Heart right ventricle (tissue), 16 donors: ENCODE measurements at regions not wholly inside any gene's neighbourhood (a gene's known extent, or its start where the extent isn't known, plus 50 kb on each side); places are given as distances from the start of the nearest gene placed in this dataset.

Experiments used
- ATAC-seq, 8 donors: fragments of 200-7000 bp; cut with Tn5 transposase; one replicate each; pipeline ENCODE4 v1.9.1; 2020; ENCODE audit warnings: mild to moderate bottlenecking in 8 of 8, moderate library complexity in 8 of 8, moderate number of reproducible peaks in 1 of 8
- DNase-seq, 2 donors: peaks; one replicate each; pipeline ENCODE4 v3.0.0-alpha.2; 2020
- H3K27ac ChIP-seq, 10 donors: fragments of 200-600 bp; sonication (generic) in 2 of 10; one replicate each; pipeline versions ENCODE4 v1.5.0 to v1.8.0; 2020 to 2022; ENCODE audit warnings: mild to moderate bottlenecking in 3 of 10
- H3K27me3 ChIP-seq, 7 donors: fragments of 200-600 bp; one replicate each; pipeline ENCODE4 v1.8.0; 2021 to 2022; ENCODE audit warnings: mild to moderate bottlenecking in 2 of 7
- H3K36me3 ChIP-seq, 9 donors: fragments of 200-600 bp; sonication (generic) in 1 of 9; one replicate each; pipeline versions ENCODE4 v1.5.0 to v1.8.0; 2020 to 2022; ENCODE audit warnings: mild to moderate bottlenecking in 2 of 9
- H3K4me1 ChIP-seq, 9 donors: fragments of 200-600 bp; sonication (generic) in 1 of 9; one replicate each; pipeline versions ENCODE4 v1.5.0 to v1.8.0; 2020 to 2022; ENCODE audit warnings: mild to moderate bottlenecking in 4 of 9
- H3K4me3 ChIP-seq, 10 donors: fragments of 200-600 bp; sonication (generic) in 2 of 10; one replicate each; pipeline versions ENCODE4 v1.5.0 to v1.8.0; 2020 to 2022; ENCODE audit warnings: mild to moderate bottlenecking in 7 of 10, moderate library complexity in 2 of 10
- H3K9me3 ChIP-seq, 11 donors: fragments of 200-600 bp in 10 of 11; sonication (generic) in 2 of 11; one replicate each; pipeline versions ENCODE4 v1.5.0 to v1.8.0; 2013 to 2022; ENCODE audit warnings: mild to moderate bottlenecking in 2 of 11, control low read depth in 1 of 11, moderate library complexity in 1 of 11
- WGBS, 2 donors: extraction: QIAGEN DNeasy Blood & Tissue Kit; methylation state at CpG; one replicate each; pipeline ENCODE4 v1.1.7; 2013; ENCODE audit warnings: inconsistent platforms in 1 of 2; 5-methylcytosine and 5-hydroxymethylcytosine counted together
- intact Hi-C, 10 donors: fragments of 100-400 bp; cut with DNase I; formaldehyde crosslinking; loops; one replicate each; pipeline versions ENCODE4 v1.11.1 to v1.14.2; 2022
- TF ChIP-seq, protein P1 (sequence below), 9 donors: fragments of 200-600 bp; sonication (generic) in 2 of 9; IDR thresholded peaks; one replicate each; pipeline versions ENCODE4 v1.5.0 to v1.8.0; 2021 to 2022; ENCODE audit warnings: antibody characterized with exemption in 9 of 9, mild to moderate bottlenecking in 5 of 9, moderate library complexity in 1 of 9
- donor health status: Arrhythmogenic right ventricular cardiomyopathy.
- donor health status: ischemic (EF 13 %, LVEDD 7.1; RV severe dilation, severe dysfunction).
- donor health status: healthy with polysubstance abuse.
- donor health status: DM: no; HTN: yes; CAD: no.
- donor health status: DM: no; HTN: no; CAD: no.
- donor health status: ischemic (EF 25% LVEDD 6.9; RV normal size, moderate dysfunction).
- donor health status: ischemic (EF 25% LVEDD 5.7; RV mildly dilated, moderate dysfunction).
- donor health status: healthy.
- donor health status: DM: yes; HTN: yes; CAD: no.
- donor health status: Ischemic cardiomyopathy.
- donor health status: ischemic (EF 35%, LVEDD 5.7; RV mildly dilated, moderate dysfunction).
- donor health status: nonischemic (EF 11% LVEDD 7.7; RV severe dilation, severe dysfunction).
- donor health status: DM: yes; HTN: yes; CAD: no.
- donor health status: PGD.
- donor health status: ischemic (EF 29% LVEDD 5.4; RV normal size, mild dysfunction).
- donor health status: nonischemic (EF 23%, LVEDD 6.1; RV moderate dilation, normal function).

DNA sequence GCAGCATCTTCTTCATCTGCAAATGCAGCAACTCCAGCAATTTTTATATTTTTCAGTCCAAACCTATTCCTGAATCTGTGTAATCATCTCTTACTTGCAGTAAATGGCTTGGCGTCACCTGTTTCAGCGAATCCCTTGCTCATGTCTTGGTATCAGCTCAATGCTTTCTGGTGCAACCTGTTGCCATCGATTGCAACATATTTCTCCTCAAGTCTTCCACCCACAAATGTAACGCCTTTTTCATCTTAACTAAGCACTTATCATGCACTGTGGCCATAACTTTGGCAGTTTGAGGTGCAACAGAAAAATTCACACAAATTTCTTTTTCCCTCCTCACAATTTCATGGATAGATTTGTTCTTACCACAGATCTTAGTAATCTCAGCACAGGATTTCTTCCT is 168.3 kb downstream of the HERPUD2 start:
- H3K27ac ChIP-seq: no peak overlapping the region
- TF ChIP-seq, protein P1, sequence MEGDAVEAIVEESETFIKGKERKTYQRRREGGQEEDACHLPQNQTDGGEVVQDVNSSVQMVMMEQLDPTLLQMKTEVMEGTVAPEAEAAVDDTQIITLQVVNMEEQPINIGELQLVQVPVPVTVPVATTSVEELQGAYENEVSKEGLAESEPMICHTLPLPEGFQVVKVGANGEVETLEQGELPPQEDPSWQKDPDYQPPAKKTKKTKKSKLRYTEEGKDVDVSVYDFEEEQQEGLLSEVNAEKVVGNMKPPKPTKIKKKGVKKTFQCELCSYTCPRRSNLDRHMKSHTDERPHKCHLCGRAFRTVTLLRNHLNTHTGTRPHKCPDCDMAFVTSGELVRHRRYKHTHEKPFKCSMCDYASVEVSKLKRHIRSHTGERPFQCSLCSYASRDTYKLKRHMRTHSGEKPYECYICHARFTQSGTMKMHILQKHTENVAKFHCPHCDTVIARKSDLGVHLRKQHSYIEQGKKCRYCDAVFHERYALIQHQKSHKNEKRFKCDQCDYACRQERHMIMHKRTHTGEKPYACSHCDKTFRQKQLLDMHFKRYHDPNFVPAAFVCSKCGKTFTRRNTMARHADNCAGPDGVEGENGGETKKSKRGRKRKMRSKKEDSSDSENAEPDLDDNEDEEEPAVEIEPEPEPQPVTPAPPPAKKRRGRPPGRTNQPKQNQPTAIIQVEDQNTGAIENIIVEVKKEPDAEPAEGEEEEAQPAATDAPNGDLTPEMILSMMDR (IDR thresholded peaks at IDR 0.05): no peak
- H3K4me3 ChIP-seq: no peak overlapping the region
- ATAC-seq (no peak), DNase-seq (no peak)
- H3K9me3 ChIP-seq: no peaks in the 10 kb centered on the region
- intact Hi-C loops: loop anchor here in 4 of 10 donors (10.0 kb wide), 3 partner anchors 262 to 342 kb away; no protein-coding TSS in a partner anchor
- 78 to 80% methylated on average over 4 of the region's 4 CpGs for WGBS, 2 donors
- peaks cover 0 to 7% (median 2%) of the 10 kb centered on the region in 7 donors for H3K27me3 ChIP-seq
- H3K36me3 ChIP-seq: no peaks in the 10 kb centered on the region
- peaks cover 0 to 4% (median 0%) of the 10 kb centered on the region in 9 donors for H3K4me1 ChIP-seq

DNA sequence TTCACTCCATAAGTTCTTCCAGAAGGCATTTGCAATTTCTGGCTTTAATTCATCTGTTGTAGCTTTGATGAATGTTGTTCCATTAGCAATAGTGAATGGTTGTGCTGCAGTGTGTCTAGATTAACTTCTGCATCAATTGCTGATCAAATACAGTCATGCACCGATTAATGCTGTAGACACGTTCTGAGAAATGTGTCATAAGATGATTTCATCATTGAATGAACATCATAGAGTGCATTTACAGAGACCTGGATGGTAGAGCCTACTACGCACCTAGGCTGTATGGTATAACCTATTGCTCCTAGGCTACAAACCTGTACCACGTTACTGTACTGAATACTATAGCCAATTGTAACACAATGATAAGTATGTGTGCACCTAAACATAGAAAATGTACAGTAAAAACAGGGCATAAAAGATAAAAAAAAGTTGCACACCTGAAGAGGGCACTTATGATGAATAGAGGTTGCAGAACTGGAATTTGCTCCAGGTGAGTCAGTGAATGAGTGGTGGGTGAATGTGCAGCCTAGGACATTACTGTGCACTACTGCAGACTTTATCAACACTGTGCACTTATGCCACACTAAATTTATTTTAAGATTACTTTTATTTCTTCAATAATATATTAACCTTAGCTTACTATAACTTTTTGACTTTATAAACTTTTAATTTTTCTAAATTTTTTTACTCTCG is 170.7 kb downstream of the HERPUD2 start:
- no peak overlapping the region for H3K27ac ChIP-seq
- no peaks in the 10 kb centered on the region for H3K36me3 ChIP-seq
- peaks cover 0 to 8% (median 5%) of the 10 kb centered on the region in 7 donors for H3K27me3 ChIP-seq
- no peaks in the 10 kb centered on the region for H3K9me3 ChIP-seq
- peaks cover 0 to 11% (median 7%) of the 10 kb centered on the region in 9 donors for H3K4me1 ChIP-seq
- DNase-seq: no peak
- intact Hi-C loops: loop anchor here in 6 of 10 donors (5.0 to 10.0 kb wide), 6 partner anchors 97 to 339 kb away; partner anchors contain the start of gene TBX20 (in 1 of the 6)
- H3K4me3 ChIP-seq: no peak overlapping the region
- 88 to 95% methylated on average over 5 of the region's 5 CpGs for WGBS, 2 donors
- TF ChIP-seq, protein P1 (IDR thresholded peaks at IDR 0.05): no peak
- ATAC-seq: no peak

DNA sequence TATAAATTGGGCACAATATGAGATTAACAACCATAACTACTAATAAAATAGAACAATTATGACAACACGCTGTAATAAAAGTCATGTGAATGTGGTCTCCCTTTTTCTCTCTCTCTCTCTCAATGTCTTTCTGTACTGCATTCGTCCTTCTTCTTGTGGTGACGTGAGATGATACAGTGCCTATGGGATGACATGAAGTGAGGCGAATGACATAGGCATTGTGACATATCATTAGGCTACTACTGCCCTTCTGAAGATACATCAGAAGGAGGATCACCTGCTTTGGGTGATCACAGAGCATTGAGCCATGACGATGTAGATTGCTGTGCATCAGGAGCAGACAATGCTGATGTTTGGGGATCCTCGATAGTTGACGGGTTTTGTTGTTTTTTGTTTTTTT is 171.6 kb downstream of the HERPUD2 start:
- Histone ChIP-seq H3K4me3 (no peak overlapping the region), H3K9me3 (no peaks in the 10 kb centered on the region), H3K4me1 (peaks cover 0 to 20% (median 15%) of the 10 kb centered on the region in 9 donors), H3K36me3 (no peaks in the 10 kb centered on the region), H3K27ac (no peak overlapping the region), H3K27me3 (peaks cover 0 to 8% (median 5%) of the 10 kb centered on the region in 7 donors)
- intact Hi-C loops: loop anchor here in 6 of 10 donors (5.0 to 10.0 kb wide), 6 partner anchors 96 to 338 kb away; partner anchors contain the start of gene TBX20 (in 1 of the 6)
- WGBS, 2 donors: 89 to 95% methylated on average over 7 of the region's 7 CpGs
- no peak for DNase-seq
- TF ChIP-seq, protein P1 (IDR thresholded peaks at IDR 0.05): no peak
- no peak for ATAC-seq

DNA sequence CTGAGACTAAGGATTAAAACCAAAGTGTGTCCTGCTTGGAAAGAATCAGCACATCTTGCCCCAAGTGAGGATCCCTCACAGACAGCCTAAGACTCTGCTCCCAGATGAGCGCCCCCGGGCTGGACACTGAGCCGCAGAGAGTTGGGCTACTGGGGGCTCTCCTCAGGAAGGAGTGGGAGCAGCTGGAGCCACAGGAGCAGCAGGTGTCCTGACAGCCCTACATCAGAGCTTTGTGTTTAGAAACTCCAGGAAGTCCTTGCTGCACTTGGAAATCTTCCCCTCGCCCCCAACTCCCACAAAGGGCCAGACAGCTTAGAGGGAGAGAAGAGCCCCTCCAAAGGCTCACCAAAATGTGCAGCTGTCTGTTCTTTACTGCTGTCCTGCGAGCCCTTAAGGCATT is 172.2 kb downstream of the HERPUD2 start:
- Histone ChIP-seq H3K4me3 (no peak overlapping the region), H3K27me3 (peaks cover 0 to 8% (median 0%) of the 10 kb centered on the region in 7 donors), H3K36me3 (no peaks in the 10 kb centered on the region), H3K4me1 (peaks cover 0 to 24% (median 20%) of the 10 kb centered on the region in 9 donors), H3K27ac (no peak overlapping the region), H3K9me3 (no peaks in the 10 kb centered on the region)
- ATAC-seq: peak in 1 of 8 donors; percentile 13
- TF ChIP-seq, protein P1 (IDR thresholded peaks at IDR 0.05): no peak
- no peak for DNase-seq
- intact Hi-C loops: loop anchor here in 6 of 10 donors (5.0 to 10.0 kb wide), 6 partner anchors 95 to 338 kb away; partner anchors contain the start of gene TBX20 (in 1 of the 6)
- WGBS, 2 donors: 41 to 44% methylated on average over 5 of the region's 5 CpGs
